Occipital lobe (tissue), 1 donor: ENCODE measurements at regions not wholly inside any gene's neighbourhood (a gene's known extent, or its start where the extent isn't known, plus 50 kb on each side); places are given as distances from the start of the nearest gene placed in this dataset.
A peak's percentile ranks its signal among the peaks of the same experiment; 100 is the strongest.

ENCODE experiments used
- DNase-seq: peaks from one replicate; lab custom pipeline; 2025; lab: John Stamatoyannopoulos, UW

GRCh38 chr12:116381240-116381743 is 103.8 kb upstream of the MED13L start:
- DNase-seq = no peak

GRCh38 chr12:116381744-116382685 is 104.5 kb upstream of the MED13L start:
- no peak for DNase-seq

GRCh38 chr12:116382686-116383530 is 105.4 kb upstream of the MED13L start:
- DNase-seq = peak; percentile 7

GRCh38 chr12:116384175-116384574 is 106.7 kb upstream of the MED13L start:
- no peak for DNase-seq

- DNase-seq = no peak
Observed at GRCh38 chr12:116384691-116385485, 107.4 kb upstream of the MED13L start.

- DNase-seq = no peak
Observed at GRCh38 chr12:116385486-116386217, 108.2 kb upstream of the MED13L start.

- DNase-seq = no peak
Observed at GRCh38 chr12:116389326-116389725, 111.8 kb upstream of the MED13L start.

GRCh38 chr12:116389990-116390389 is 112.5 kb upstream of the MED13L start:
- DNase-seq = no peak

GRCh38 chr12:116390401-116391335 is 113.2 kb upstream of the MED13L start:
- no peak for DNase-seq

- no peak for DNase-seq
Observed at GRCh38 chr12:116391501-116391900, 114.0 kb upstream of the MED13L start.

GRCh38 chr12:116392061-116392460 is 114.6 kb upstream of the MED13L start:
- no peak for DNase-seq

GRCh38 chr12:116393255-116393654 is 115.8 kb upstream of the MED13L start:
- no peak for DNase-seq

GRCh38 chr12:116393859-116394650 is 116.6 kb upstream of the MED13L start:
- DNase-seq = no peak

GRCh38 chr12:116395396-116395795 is 117.9 kb upstream of the MED13L start:
- no peak for DNase-seq

- no peak for DNase-seq
Observed at GRCh38 chr12:116397148-116397547, 119.7 kb upstream of the MED13L start.

GRCh38 chr12:116398193-116398592 is 120.7 kb upstream of the MED13L start:
- no peak for DNase-seq

GRCh38 chr12:116399055-116399454 is 121.6 kb upstream of the MED13L start:
- DNase-seq = no peak

- no peak for DNase-seq
Observed at GRCh38 chr12:116400636-116401372, 123.3 kb upstream of the MED13L start.
